HG03460 (cell line): ENCODE measurements at regions not wholly inside any gene's neighbourhood (a gene's known extent, or its start where the extent isn't known, plus 50 kb on each side); places are given as distances from the start of the nearest gene placed in this dataset.
"Not testable (repeated sequence)": the region's sequence is repeated elsewhere in the genome, so short reads cannot be mapped to it uniquely, and the experiment has no call there.

Experiments used
- ATAC-seq: cut with Tn5 transposase; IDR thresholded peaks from one replicate; pipeline ENCODE4 v1.9.1; 2021; ENCODE audit not compliant: unreplicated experiment

GRCh38 chr11:23797624-23798419 lies 699.0 kb upstream of the LUZP2 start:
- no peak for ATAC-seq

- ATAC-seq, result not testable (repeated sequence)
Measured at GRCh38 chr11:23834306-23834705, 662.5 kb upstream of the LUZP2 start.

- ATAC-seq, result no peak
Measured at GRCh38 chr11:23836981-23837380, 659.9 kb upstream of the LUZP2 start.

- no peak for ATAC-seq
Measured at GRCh38 chr11:23840872-23841271, 656.0 kb upstream of the LUZP2 start.

GRCh38 chr11:23846902-23847422 lies 649.9 kb upstream of the LUZP2 start:
- no peak for ATAC-seq

- no peak for ATAC-seq
Measured at GRCh38 chr11:23851216-23851615, 645.6 kb upstream of the LUZP2 start.

- ATAC-seq, result no peak
Measured at GRCh38 chr11:23856654-23857053, 640.2 kb upstream of the LUZP2 start.

- no peak for ATAC-seq
Measured at GRCh38 chr11:23859087-23859486, 637.8 kb upstream of the LUZP2 start.

- ATAC-seq, result no peak
Measured at GRCh38 chr11:23861615-23862014, 635.2 kb upstream of the LUZP2 start.

GRCh38 chr11:23865341-23865975 lies 631.4 kb upstream of the LUZP2 start:
- ATAC-seq, result no peak

- no peak for ATAC-seq
Measured at GRCh38 chr11:23866641-23867040, 630.2 kb upstream of the LUZP2 start.

- no peak for ATAC-seq
Measured at GRCh38 chr11:23869671-23870070, 627.2 kb upstream of the LUZP2 start.

- no peak for ATAC-seq
Measured at GRCh38 chr11:23873406-23873805, 623.4 kb upstream of the LUZP2 start.

GRCh38 chr11:23875176-23875850 lies 621.5 kb upstream of the LUZP2 start:
- ATAC-seq, result no peak

- not testable (repeated sequence) for ATAC-seq
Measured at GRCh38 chr11:23883426-23884048, 613.3 kb upstream of the LUZP2 start.

- no peak for ATAC-seq
Measured at GRCh38 chr11:23884341-23884740, 612.5 kb upstream of the LUZP2 start.

GRCh38 chr11:23885801-23886200 lies 611.1 kb upstream of the LUZP2 start:
- no peak for ATAC-seq

GRCh38 chr11:23887122-23887521 lies 609.7 kb upstream of the LUZP2 start:
- ATAC-seq, result not testable (repeated sequence)

- no peak for ATAC-seq
Measured at GRCh38 chr11:23893126-23893525, 603.7 kb upstream of the LUZP2 start.

- no peak for ATAC-seq
Measured at GRCh38 chr11:23897453-23898286, 599.2 kb upstream of the LUZP2 start.
